Kidney capillary endothelial cell (primary cell): ENCODE measurements at regions not wholly inside any gene's neighbourhood (a gene's known extent, or its start where the extent isn't known, plus 50 kb on each side); places are given as distances from the start of the nearest gene placed in this dataset.
"Not testable (repeated sequence)": the region's sequence is repeated elsewhere in the genome, so short reads cannot be mapped to it uniquely, and the experiment has no call there.

Source experiments
- DNase-seq: peaks from one replicate; pipeline ENCODE4 v3.0.0-alpha.2; 2018; ENCODE audit warnings: low spot score

DNA sequence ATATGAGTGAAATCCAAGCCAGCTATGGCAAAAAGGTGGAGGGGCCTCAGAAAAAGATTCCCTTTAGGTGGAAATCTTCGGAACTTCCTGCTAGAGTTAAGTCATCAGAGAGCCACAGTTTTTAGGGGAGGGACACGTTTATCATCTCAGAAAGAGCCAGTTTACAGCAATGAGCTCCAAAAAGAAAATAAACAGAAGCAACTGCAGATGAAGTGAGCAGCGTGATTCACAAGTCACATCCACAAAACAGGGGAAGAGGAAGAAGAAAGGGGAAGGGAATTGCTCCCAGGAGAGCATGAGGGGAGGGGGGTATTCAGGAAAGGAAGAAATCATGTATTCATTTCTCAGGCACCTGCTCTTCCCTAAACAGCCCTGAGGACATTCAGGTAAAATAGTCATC is 156.2 kb upstream of the FOXK1 start:
- DNase-seq, result no peak

DNA sequence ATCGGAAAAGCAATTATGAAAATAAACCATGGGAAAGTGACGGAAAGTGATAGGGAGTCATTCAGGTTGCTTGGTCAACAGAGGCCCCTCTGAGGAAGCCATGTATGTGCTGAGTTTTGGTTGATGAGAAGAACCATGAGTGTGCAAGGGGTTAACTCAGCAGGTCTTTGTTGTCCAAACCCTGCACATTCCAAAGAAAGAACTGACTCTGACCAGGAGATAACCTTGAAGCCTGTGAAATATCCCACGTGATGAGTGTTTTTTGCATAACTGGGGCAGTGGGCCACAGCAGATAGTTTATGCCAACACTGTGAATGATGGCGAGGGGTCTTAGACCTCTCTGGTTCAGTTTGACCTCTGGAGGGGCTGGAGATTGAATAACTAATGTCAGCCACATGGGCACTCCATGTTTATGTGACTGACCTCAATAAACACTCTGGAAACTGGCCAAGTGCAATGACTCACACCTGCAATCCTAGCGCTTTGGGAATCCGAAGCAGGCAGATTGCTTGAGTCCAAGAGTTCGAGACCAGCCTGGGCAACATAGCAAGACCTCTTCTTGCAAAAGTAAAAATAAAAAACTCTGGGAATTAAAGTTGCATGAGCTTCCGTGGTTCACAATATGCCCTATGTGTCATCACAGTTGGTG is 154.0 kb upstream of the FOXK1 start:
- DNase-seq, result no peak

DNA sequence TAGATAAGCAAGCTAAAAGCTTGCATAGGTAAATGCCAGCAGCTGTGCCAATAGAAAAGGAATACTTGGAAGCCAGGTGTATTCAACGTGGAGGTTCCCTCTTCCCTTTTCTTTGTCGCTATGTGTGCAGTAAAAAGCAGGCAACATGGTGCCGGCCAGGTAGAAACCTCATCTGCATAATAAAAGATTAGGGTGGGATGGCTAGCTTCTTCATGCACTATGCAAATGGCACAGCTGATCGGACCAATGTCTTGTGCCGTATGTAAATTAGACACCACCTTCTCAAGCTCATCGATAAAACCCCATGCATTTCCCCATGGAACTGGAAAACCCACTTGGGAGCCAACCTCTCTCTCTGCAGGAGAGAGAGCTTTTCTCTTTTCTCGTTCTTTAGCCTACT is 150.9 kb upstream of the FOXK1 start:
- no peak for DNase-seq

DNA sequence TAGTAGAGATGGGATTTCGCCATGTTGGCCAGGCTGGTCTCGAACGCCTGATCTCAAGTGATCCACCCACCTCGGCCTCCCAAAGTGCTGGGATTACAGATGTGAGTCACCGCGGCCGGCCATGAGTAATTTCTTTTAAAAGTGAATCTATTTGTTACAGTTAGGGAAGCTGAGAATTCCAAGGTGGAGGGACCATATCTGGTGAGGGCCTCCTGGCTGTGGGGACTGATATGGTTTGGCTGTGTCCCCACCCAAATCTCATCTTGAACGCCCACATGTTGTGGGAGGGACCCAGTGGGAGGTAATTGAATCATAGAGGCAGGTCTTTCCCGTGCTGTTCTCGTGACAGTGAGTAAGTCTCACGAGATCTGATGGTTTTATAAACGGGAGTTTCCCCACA is 148.8 kb upstream of the FOXK1 start:
- not testable (repeated sequence) for DNase-seq

GRCh38 chr7:4549681-4550080 is 132.4 kb upstream of the FOXK1 start:
- DNase-seq, result no peak

DNA sequence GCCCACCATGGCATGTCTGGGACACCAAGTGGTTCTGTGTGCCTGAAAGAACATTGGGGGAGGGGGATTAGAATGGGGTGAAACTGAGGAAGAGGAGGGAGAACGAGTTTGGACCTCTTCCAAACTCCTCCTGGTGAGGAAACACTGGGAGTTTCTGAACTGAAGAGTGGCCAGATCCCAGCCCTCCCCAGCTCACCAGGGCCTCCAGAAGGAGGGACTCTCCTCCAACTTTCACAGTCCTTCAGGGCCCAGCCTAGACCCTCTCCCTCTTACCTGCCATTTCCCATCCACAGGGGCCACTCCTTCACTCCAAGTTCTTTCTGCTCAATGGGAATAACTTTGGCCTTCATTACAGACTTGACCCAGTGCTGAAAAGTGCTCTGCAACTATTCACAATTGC is 132.0 kb upstream of the FOXK1 start:
- DNase-seq, result no peak

- DNase-seq, result no peak
Measured at GRCh38 chr7:4552985-4553384, 129.1 kb upstream of the FOXK1 start.

- no peak for DNase-seq
Measured at GRCh38 chr7:4556868-4557793, 125.0 kb upstream of the FOXK1 start.

DNA sequence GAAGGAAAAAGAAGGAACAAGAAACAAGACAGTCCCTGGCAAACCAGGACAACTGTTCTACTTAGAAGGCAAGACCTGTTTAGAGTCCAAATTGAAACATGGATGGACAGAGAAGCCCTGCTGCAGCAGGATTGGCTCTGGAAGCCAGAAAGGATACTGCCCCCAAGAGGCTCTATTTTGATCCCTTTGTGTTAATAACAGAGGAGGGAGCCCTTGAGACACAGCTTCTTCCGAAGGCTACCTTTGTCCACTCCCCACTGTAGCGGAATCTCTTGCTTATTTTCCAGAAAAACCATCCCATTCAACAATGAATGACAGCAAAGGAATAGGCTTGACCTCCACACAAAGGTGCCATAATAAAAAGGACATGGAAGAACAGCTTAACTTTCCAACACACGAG is 120.3 kb upstream of the FOXK1 start:
- no peak for DNase-seq

DNA sequence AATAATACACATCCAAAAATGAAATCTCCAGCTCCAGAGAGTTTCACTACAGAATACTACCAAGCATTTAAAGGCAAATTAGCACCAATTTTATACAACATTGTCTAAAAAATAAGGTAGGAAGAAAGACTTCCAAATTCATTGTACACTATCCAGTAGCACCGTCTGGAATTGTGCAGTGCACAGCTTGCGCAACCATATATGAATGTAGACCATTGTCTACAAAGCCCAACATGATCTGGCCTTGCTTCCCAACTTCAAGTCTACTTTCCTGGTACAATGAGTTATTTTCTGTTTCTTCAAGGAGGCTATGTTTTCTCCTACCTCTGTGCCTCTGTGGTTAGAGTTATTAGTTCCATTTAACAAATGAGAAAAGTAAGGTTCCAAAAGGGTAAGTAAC is 115.4 kb upstream of the FOXK1 start:
- DNase-seq, result no peak

- no peak for DNase-seq
Measured at GRCh38 chr7:4574851-4575250, 107.2 kb upstream of the FOXK1 start.

- DNase-seq, result no peak
Measured at GRCh38 chr7:4575254-4575653, 106.8 kb upstream of the FOXK1 start.

- DNase-seq, result no peak
Measured at GRCh38 chr7:4602905-4603842, 78.9 kb upstream of the FOXK1 start.

DNA sequence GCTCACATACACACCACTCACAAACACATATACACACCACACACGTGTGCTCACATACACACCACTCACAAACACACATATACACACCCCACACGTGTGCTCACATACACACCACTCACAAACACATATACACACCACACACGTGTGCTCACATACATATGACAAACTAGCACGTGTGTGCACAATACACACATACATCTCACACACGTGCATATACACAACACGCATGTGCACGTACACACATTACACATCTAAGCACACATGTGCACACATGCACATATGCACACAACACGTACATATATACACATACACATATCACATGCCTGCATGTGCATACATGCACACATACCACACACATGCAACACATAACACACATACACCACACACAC is 78.3 kb upstream of the FOXK1 start:
- DNase-seq, result no peak

- no peak for DNase-seq
Measured at GRCh38 chr7:4604456-4604940, 77.6 kb upstream of the FOXK1 start.

GRCh38 chr7:4606797-4607196 is 75.3 kb upstream of the FOXK1 start:
- DNase-seq, result no peak

GRCh38 chr7:4607311-4607729 is 74.8 kb upstream of the FOXK1 start:
- no peak for DNase-seq

DNA sequence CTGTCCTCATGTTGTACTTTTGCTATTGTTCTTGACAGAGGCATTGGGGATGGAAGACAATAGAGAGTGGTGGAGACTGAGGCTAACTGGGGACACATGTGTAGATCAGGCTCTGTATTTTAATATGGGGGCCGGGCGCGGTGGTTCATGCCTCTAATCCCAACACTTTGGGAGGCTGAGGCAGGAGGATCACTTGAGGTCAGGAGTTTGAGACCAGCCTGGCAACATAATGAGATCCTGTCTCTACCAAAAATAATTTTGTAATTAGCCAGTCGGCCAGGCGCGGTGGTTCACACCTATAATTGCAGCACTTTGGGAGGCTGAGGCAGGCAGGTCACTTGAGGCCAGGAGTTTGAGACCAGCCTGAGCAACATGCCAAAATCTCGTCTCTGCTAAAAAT is 72.5 kb upstream of the FOXK1 start:
- DNase-seq, result not testable (repeated sequence)

DNA sequence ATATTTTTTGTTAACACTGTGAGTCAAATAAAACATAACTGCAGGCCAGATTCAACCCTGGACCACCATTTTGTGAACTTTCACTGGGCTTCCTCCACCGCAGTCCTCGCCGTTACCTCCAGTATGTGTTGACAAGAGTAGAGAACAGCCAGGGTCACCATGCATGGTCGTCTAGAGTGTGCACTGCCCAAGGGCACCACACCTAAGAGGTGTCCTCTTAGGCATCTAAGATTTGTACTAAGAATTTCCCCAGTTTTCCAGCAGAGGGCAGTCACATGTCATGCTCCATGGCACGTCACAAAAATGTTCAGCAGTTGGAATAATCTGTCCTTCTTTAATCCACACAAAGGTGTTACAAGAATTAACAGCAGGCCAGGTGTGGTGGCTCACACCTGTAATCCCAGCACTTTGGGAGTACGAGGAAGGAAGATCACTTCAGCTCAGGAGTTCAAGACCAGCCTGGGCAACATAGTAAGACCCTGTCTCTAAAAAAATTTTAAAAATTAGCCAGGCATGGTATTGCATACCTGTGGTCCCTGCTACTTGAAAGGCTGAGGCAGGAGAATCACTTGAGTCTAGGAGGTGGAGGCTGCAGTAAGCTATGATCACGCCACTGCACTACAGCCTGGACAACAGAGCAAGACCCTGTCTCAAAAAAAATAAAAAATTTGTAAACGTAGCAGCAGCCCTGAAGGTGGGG is 71.2 kb upstream of the FOXK1 start:
- peak; percentile 68 for DNase-seq

GRCh38 chr7:4612237-4612636 is 69.9 kb upstream of the FOXK1 start:
- DNase-seq, result no peak
